DOHH2 (cell line): ENCODE measurements at regions not wholly inside any gene's neighbourhood (a gene's known extent, or its start where the extent isn't known, plus 50 kb on each side); places are given as distances from the start of the nearest gene placed in this dataset.

Experiments
- H3F3A ChIP-seq: fragments of 200-600 bp; sonication (generic), shearing (Covaris generic); 2 replicates; pipeline ENCODE4 v1.6.0; 2016; ENCODE audit warnings: antibody characterized with exemption, mild to moderate bottlenecking; ENCODE audit not compliant: control insufficient read depth, insufficient read depth
- H3K27ac ChIP-seq: fragments of 200-600 bp; sonication (generic); 2 replicates; pipeline ENCODE4 v1.5.1; 2014; ENCODE audit warnings: low read depth, mild to moderate bottlenecking, low read length, moderate library complexity
- H3K27me3 ChIP-seq: fragments of 200-600 bp; sonication (generic); 2 replicates; pipeline ENCODE4 v1.6.1; 2014; ENCODE audit warnings: mild to moderate bottlenecking, low read length, mixed read lengths; ENCODE audit not compliant: control insufficient read depth
- H3K36me3 ChIP-seq: fragments of 200-600 bp; sonication (generic); 2 replicates; pipeline ENCODE4 v1.6.1; 2014; ENCODE audit warnings: mild to moderate bottlenecking, low read length, moderate library complexity, mixed read lengths; ENCODE audit not compliant: control insufficient read depth
- H3K4me1 ChIP-seq: fragments of 200-600 bp; sonication (generic); 2 replicates; pipeline ENCODE4 v1.6.1; 2014; ENCODE audit warnings: mild to moderate bottlenecking, low read length, mixed read lengths; ENCODE audit not compliant: control insufficient read depth
- H3K4me2 ChIP-seq: fragments of 200-600 bp; sonication (generic); 2 replicates; pipeline ENCODE4 v1.6.0; 2014; ENCODE audit warnings: mild to moderate bottlenecking, low read length, moderate library complexity
- H3K4me3 ChIP-seq: fragments of 200-600 bp; sonication (generic); 2 replicates; pipeline ENCODE4 v1.5.1; 2014; ENCODE audit warnings: mild to moderate bottlenecking, low read length, mixed read lengths
- H3K79me2 ChIP-seq: fragments of 200-600 bp; sonication (generic); 2 replicates; pipeline ENCODE4 v1.6.1; 2014; ENCODE audit warnings: mild to moderate bottlenecking, low read length, mixed read lengths; ENCODE audit not compliant: control insufficient read depth
- H3K9me2 ChIP-seq: fragments of 200-600 bp; sonication (generic); replicated peaks from 2 replicates; pipeline ENCODE4 v1.6.1; 2014; ENCODE audit warnings: mild to moderate bottlenecking, low read length, mixed read lengths; ENCODE audit not compliant: control insufficient read depth
- H3K9me3 ChIP-seq: fragments of 200-600 bp; sonication (generic); 2 replicates; pipeline ENCODE4 v1.6.1; 2014; ENCODE audit warnings: antibody characterized with exemption, low read length, mixed read lengths; ENCODE audit not compliant: control insufficient read depth, insufficient read depth
- H4K20me1 ChIP-seq: fragments of 200-600 bp; sonication (generic); 2 replicates; pipeline ENCODE4 v1.6.0; 2014; ENCODE audit warnings: low read depth, mild to moderate bottlenecking, antibody characterized with exemption, low read length, moderate library complexity; ENCODE audit not compliant: control insufficient read depth, insufficient read depth
- EZH2phosphoT487 ChIP-seq: fragments of 200-600 bp; sonication (generic); IDR thresholded peaks from 2 replicates; pipeline ENCODE4 v1.6.1; 2017; ENCODE audit warnings: borderline replicate concordance, mild to moderate bottlenecking, antibody characterized with exemption, low read length, moderate library complexity, mixed read lengths
- TF ChIP-seq, protein P1 (sequence below): fragments of 200-600 bp; sonication (generic); IDR thresholded peaks from one replicate; pipeline ENCODE4 v1.5.1; 2014; ENCODE audit warnings: antibody characterized with exemption, mild to moderate bottlenecking, low read depth, low read length; ENCODE audit not compliant: poor library complexity, severe bottlenecking

- Histone ChIP-seq H3K36me3 (no peaks in the 10 kb centered on the region), H3K4me2 (no peak overlapping the region), H4K20me1 (no peaks in the 10 kb centered on the region), H3K4me1 (no peaks in the 10 kb centered on the region), H3K79me2 (no peaks in the 10 kb centered on the region), H3K27me3 (no peaks in the 10 kb centered on the region), H3K9me2 (no peaks in the 10 kb centered on the region), H3K9me3 (no peaks in the 10 kb centered on the region), H3F3A (no peaks in the 10 kb centered on the region), H3K4me3 (no peak overlapping the region), H3K27ac (no peak overlapping the region)
- no peak for TF ChIP-seq EZH2phosphoT487
These were observed 227.1 kb upstream of the KRR1 start for GRCh38 chr12:75738486-75738885.

DNA sequence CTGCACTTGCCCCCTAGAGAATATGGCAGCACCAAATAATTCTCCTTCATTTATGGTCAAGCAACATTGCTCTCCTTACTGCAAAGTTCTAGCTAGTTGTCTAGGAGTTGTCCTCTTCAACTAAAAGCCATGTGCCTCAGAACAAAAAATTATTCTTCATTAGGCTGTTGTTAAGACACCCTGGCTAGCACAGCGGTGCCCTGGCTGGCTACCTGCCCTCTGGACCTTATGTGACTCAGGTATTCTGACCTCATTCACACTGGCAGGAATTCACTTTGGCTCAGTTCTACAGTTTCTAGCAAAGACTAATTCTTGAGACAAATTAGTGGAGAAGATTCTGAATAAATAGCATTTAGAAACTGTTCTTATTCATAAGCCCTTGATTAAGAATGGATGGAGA lies 224.4 kb upstream of the KRR1 start:
- H4K20me1 ChIP-seq: no peaks in the 10 kb centered on the region
- no peaks in the 10 kb centered on the region for H3F3A ChIP-seq
- no peaks in the 10 kb centered on the region for H3K36me3 ChIP-seq
- TF ChIP-seq, protein P1, sequence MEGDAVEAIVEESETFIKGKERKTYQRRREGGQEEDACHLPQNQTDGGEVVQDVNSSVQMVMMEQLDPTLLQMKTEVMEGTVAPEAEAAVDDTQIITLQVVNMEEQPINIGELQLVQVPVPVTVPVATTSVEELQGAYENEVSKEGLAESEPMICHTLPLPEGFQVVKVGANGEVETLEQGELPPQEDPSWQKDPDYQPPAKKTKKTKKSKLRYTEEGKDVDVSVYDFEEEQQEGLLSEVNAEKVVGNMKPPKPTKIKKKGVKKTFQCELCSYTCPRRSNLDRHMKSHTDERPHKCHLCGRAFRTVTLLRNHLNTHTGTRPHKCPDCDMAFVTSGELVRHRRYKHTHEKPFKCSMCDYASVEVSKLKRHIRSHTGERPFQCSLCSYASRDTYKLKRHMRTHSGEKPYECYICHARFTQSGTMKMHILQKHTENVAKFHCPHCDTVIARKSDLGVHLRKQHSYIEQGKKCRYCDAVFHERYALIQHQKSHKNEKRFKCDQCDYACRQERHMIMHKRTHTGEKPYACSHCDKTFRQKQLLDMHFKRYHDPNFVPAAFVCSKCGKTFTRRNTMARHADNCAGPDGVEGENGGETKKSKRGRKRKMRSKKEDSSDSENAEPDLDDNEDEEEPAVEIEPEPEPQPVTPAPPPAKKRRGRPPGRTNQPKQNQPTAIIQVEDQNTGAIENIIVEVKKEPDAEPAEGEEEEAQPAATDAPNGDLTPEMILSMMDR: no peak
- no peak for TF ChIP-seq EZH2phosphoT487
- no peak overlapping the region for H3K27ac ChIP-seq
- no peaks in the 10 kb centered on the region for H3K9me3 ChIP-seq
- no peak overlapping the region for H3K4me3 ChIP-seq
- H3K9me2 ChIP-seq: no peaks in the 10 kb centered on the region
- H3K4me1 ChIP-seq: no peaks in the 10 kb centered on the region
- H3K79me2 ChIP-seq: no peaks in the 10 kb centered on the region
- no peak overlapping the region for H3K4me2 ChIP-seq
- H3K27me3 ChIP-seq: no peaks in the 10 kb centered on the region

DNA sequence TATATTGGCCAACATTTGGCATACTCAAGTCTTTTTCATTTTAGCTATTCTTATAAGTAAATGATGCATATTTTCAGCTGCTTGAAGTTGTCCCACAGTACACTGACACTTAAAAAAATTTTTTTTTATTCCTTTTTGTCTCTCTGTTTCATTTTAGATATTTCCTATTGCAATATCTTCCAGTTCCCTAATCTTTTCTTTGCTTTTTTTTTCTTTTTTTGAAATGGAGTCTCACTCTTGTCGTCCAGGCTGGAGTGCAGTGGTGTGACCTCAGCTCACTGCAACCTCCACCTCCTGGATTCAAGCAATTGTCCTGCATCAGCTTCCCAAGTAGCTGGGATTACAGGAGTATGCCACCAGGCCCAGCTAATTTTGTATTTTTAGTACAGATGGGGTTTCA lies 217.4 kb upstream of the KRR1 start:
- H3K9me3 ChIP-seq: no peaks in the 10 kb centered on the region
- no peak overlapping the region for H3K4me2 ChIP-seq
- no peaks in the 10 kb centered on the region for H3F3A ChIP-seq
- TF ChIP-seq, protein P1: no peak
- no peak for TF ChIP-seq EZH2phosphoT487
- no peaks in the 10 kb centered on the region for H3K36me3 ChIP-seq
- no peaks in the 10 kb centered on the region for H3K27me3 ChIP-seq
- H3K9me2 ChIP-seq: no peaks in the 10 kb centered on the region
- no peaks in the 10 kb centered on the region for H3K4me1 ChIP-seq
- H3K27ac ChIP-seq: no peak overlapping the region
- no peaks in the 10 kb centered on the region for H4K20me1 ChIP-seq
- no peak overlapping the region for H3K4me3 ChIP-seq
- H3K79me2 ChIP-seq: no peaks in the 10 kb centered on the region

DNA sequence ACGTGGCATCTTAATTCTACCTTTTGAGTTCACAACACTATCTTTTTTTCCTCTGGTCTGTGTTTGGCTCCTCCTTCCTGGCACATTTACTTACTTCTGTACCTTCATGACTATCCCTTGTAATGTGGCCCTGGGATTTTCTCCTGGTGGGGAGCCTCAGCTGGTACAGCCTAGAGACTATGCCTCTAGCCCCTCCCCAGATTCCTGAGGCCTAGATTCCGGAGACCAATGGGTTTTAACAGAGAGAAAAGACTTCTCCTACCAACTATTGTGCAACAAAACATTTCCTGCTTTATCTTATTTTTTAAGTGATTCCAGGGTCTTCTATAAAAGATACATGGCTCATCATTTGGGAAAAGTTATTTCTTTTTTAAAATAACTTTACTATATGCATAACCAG lies 216.2 kb upstream of the KRR1 start:
- H3K79me2 ChIP-seq: no peaks in the 10 kb centered on the region

More for the DNA sequence above, 216.2 kb upstream of the KRR1 start:
- Histone ChIP-seq H4K20me1 (no peaks in the 10 kb centered on the region), H3K36me3 (no peaks in the 10 kb centered on the region), H3K27me3 (no peaks in the 10 kb centered on the region), H3K9me2 (no peaks in the 10 kb centered on the region), H3K4me1 (no peaks in the 10 kb centered on the region), H3K4me3 (no peak overlapping the region), H3K4me2 (no peak overlapping the region), H3F3A (no peaks in the 10 kb centered on the region), H3K9me3 (no peaks in the 10 kb centered on the region), H3K27ac (no peak overlapping the region)
- TF ChIP-seq, protein P1: no peak
- no peak for TF ChIP-seq EZH2phosphoT487
